ENCODE measurements at regions not wholly inside any gene's neighbourhood (a gene's known extent, or its start where the extent isn't known, plus 50 kb on each side); places are given as distances from the start of the nearest gene placed in this dataset.

DNA sequence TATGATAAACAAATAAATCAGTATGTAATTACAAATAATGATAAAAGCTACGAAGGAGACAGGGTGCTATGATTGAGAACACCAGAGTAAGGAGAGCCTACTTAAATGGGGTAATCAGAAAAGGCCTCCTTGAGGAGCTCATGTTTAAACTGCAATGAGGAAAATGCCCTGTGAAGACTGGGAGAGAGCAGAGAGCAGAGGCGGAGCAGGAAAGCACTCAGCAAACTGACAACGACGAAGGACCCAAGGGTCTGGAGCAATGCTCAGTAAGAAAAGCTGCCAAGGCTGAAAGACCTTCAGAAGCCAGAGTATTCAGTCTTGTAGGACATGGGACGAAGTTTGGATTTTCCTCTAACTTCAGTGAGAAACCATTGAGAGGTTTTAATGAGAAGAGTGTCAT is 114.2 kb upstream of the PLEKHA5 start:
- DNase-seq (ENCODE audit: low spot score in 2 of 2) = no peak
- Histone ChIP-seq H3K4me3 (no peak overlapping the region), H3K27ac (no peak overlapping the region), H3K9me3 (no peaks in the 10 kb centered on the region), H3K36me3 (no peaks in the 10 kb centered on the region), H3K4me1 (no peaks in the 10 kb centered on the region), H3K27me3 (no peaks in the 10 kb centered on the region)
- intact Hi-C loops (cut with DNase I; ENCODE audit: low total_unique reads) = no loop called here
- no peak for TF ChIP-seq POLR2AphosphoS5 (IDR thresholded peaks at IDR 0.05)
- TF ChIP-seq POLR2A (IDR thresholded peaks at IDR 0.05) = no peak
- TF ChIP-seq, protein P1, sequence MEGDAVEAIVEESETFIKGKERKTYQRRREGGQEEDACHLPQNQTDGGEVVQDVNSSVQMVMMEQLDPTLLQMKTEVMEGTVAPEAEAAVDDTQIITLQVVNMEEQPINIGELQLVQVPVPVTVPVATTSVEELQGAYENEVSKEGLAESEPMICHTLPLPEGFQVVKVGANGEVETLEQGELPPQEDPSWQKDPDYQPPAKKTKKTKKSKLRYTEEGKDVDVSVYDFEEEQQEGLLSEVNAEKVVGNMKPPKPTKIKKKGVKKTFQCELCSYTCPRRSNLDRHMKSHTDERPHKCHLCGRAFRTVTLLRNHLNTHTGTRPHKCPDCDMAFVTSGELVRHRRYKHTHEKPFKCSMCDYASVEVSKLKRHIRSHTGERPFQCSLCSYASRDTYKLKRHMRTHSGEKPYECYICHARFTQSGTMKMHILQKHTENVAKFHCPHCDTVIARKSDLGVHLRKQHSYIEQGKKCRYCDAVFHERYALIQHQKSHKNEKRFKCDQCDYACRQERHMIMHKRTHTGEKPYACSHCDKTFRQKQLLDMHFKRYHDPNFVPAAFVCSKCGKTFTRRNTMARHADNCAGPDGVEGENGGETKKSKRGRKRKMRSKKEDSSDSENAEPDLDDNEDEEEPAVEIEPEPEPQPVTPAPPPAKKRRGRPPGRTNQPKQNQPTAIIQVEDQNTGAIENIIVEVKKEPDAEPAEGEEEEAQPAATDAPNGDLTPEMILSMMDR (IDR thresholded peaks at IDR 0.05) = no peak

DNA sequence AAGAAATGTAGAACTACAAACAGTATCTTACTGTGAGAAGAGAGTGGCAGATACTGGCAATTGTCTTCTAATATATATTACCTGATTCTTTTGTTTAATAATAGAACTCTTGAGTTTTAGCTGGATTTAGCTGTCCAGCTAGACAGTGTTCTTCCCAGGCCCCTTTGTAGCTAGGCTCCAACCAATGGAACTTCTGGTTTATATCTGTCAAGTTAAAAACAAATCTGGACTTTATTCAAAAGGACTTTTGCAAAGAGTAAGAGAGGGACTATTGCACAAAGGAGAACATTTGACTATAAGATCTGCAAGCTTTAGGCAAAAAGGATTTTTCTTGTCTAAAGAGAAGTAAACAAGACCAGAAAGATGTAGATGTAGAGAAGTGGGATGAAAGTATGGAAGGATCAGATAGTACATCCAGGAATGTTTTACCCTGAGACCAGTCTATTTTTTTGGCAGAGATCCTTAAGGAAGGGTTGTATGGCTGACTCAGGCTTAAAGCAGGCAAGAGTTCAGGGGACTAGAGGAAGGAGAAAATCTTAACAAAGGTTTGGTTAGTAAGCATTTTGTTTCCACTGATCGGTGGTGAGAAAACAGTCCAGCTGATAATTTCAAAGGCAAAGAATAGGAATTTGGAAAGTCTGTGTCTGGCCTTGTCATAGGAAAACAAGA is 111.1 kb upstream of the PLEKHA5 start:
- peak overlapping the region; percentile 73 to 81 for H3K27ac ChIP-seq
- intact Hi-C loops (cut with DNase I; ENCODE audit: low total_unique reads) = no loop called here

DNA sequence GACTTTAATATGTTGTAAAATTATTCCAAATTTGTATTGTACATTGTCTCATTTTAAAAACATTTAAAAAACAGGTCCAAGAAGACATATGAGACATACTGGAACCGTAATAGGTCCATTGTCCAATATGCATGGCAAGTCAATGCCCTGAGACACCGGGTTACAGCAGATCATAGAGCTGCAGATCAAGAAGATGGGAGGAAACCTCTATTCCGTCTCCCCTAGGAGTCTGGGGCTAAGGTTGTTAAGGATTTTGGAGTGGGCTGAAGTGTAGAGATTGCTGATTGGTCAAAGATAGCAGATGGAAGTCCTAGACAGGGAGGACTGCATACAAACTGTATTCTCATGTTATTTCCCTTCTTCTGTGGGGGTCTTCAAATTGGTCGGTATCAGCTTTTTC is 108.3 kb upstream of the PLEKHA5 start:
- H3K36me3 ChIP-seq = no peaks in the 10 kb centered on the region
- no peaks in the 10 kb centered on the region for H3K27me3 ChIP-seq
- no peaks in the 10 kb centered on the region for H3K4me1 ChIP-seq
- DNase-seq (ENCODE audit: low spot score in 2 of 2) = no peak
- no peaks in the 10 kb centered on the region for H3K9me3 ChIP-seq
- no peak overlapping the region for H3K27ac ChIP-seq
- intact Hi-C loops (cut with DNase I; ENCODE audit: low total_unique reads) = no loop called here
- TF ChIP-seq, protein P1 (IDR thresholded peaks at IDR 0.05) = no peak
- TF ChIP-seq POLR2AphosphoS5 (IDR thresholded peaks at IDR 0.05) (no peak), POLR2A (IDR thresholded peaks at IDR 0.05) (no peak)
- H3K4me3 ChIP-seq = no peak overlapping the region

More for the DNA sequence above, 111.1 kb upstream of the PLEKHA5 start:
- Histone ChIP-seq H3K4me1 (no peaks in the 10 kb centered on the region), H3K36me3 (no peaks in the 10 kb centered on the region), H3K9me3 (no peaks in the 10 kb centered on the region), H3K4me3 (no peak overlapping the region), H3K27me3 (no peaks in the 10 kb centered on the region)
- TF ChIP-seq, protein P1 (IDR thresholded peaks at IDR 0.05) = no peak
- TF ChIP-seq POLR2AphosphoS5 (IDR thresholded peaks at IDR 0.05) (no peak), POLR2A (IDR thresholded peaks at IDR 0.05) (no peak)
- DNase-seq (ENCODE audit: low spot score in 2 of 2) = no peak

DNA sequence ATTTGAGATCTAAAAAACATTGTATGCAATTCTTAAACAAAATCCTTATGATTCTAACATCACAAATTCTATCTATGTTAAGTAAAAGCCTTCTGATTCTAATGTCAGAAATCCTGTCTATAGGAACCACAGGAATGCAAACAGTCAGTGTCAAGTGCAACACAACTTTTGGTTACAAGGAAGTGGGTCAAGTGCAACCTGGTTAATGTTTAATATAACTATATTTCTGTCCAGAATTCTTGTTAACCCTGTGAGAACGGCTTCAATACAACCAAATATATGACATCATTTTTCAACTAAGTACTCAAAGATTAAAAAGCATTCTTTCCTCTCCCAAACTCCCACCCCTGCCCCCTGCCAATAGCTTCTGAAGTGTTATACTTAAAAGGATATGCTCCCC is 107.9 kb upstream of the PLEKHA5 start:
- Histone ChIP-seq H3K27me3 (no peaks in the 10 kb centered on the region), H3K4me3 (no peak overlapping the region), H3K4me1 (no peaks in the 10 kb centered on the region), H3K36me3 (no peaks in the 10 kb centered on the region), H3K27ac (no peak overlapping the region), H3K9me3 (no peaks in the 10 kb centered on the region)
- intact Hi-C loops (cut with DNase I; ENCODE audit: low total_unique reads) = no loop called here
- TF ChIP-seq POLR2AphosphoS5 (IDR thresholded peaks at IDR 0.05) = no peak
- TF ChIP-seq POLR2A (IDR thresholded peaks at IDR 0.05) = no peak
- TF ChIP-seq, protein P1 (IDR thresholded peaks at IDR 0.05) = no peak
- no peak for DNase-seq (ENCODE audit: low spot score in 2 of 2)

DNA sequence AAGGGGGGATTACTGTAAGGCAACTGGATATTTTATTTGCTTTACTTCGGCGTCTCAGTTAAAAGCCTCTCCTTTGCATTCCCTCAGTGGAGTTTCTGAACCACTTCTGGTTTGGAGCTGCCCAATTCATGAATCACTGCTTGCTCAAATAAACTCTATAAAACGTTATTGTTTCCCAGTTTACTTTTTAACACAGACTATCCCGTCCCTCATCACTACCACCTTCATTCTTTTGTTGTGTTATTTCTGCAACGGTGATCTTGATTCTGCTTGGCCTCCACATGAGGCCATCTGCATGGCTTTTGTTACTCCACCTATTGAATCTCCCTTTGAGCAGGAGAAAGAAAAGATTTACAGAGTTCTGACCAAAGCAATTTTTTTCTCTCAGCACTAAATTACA is 104.0 kb upstream of the PLEKHA5 start:
- no peak overlapping the region for H3K27ac ChIP-seq
- H3K9me3 ChIP-seq = no peaks in the 10 kb centered on the region
- no peaks in the 10 kb centered on the region for H3K27me3 ChIP-seq
- no peaks in the 10 kb centered on the region for H3K36me3 ChIP-seq
- DNase-seq (ENCODE audit: low spot score in 2 of 2) = no peak
- H3K4me1 ChIP-seq = no peaks in the 10 kb centered on the region
- H3K4me3 ChIP-seq = no peak overlapping the region
- intact Hi-C loops (cut with DNase I; ENCODE audit: low total_unique reads) = no loop called here
- TF ChIP-seq, protein P1 (IDR thresholded peaks at IDR 0.05) = no peak
- TF ChIP-seq POLR2AphosphoS5 (IDR thresholded peaks at IDR 0.05) (no peak), POLR2A (IDR thresholded peaks at IDR 0.05) (no peak)
